Globus pallidus (tissue), 1 donor: ENCODE measurements at regions not wholly inside any gene's neighbourhood (a gene's known extent, or its start where the extent isn't known, plus 50 kb on each side); places are given as distances from the start of the nearest gene placed in this dataset.

Source experiments
- DNase-seq: peaks from one replicate; pipeline ENCODE4 v3.0.0-alpha.2; 2015; ENCODE audit warnings: low spot score

DNA sequence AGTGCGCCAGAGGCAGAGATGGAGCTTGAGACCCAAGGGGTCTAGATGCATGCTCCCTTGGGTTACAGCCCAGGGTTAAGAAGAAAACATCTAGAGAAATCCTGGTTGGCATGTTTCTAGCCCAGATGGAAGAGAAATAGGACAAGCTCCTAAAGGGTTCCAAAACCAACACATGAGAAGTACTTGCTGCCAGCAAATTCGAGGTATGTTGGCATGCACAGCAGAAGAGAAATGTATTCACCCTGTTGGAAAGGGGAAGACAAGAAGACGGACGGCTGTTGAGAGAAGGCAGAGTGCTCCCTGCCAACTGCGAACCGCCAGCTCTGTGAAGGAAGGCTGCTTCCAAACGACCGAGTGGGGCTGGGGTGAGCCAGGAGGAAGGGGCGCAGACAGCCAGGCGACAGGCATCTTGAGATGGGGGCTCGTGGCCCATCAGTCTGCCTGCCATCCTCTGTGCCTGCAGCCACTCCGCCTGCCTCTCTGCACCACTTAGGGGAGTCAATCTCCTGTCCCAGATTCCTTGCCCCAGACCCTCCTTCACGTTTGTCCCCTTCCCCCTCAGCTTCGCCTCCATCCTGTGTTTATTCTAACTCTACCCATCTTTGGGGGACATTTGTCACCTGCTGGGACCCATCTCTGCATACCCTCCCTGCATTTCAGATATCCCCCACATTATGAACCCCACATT, 249.2 kb downstream of the CDC5L start:
- DNase-seq, result no peak

- no peak for DNase-seq
Observed at GRCh38 chr6:44641344-44642031, 254.0 kb downstream of the CDC5L start.

DNA sequence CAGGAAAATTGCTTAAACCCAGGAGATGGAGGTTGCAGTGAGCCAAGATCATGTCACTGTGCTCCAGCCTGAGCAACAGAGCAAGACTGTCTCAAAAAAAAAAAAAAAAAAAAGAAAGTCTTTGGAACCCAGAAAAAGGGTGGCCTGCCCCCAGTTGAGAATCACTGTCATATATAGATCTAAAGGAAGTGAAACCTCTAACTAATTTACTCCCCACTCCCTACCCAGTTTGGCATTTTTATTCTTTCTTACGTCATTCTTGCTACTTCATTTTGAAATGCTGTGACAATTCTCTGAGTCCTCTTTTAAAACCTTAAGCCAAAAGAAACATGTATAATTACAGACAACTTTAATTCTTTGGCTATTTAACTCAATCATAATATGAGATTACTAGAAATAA, 254.8 kb downstream of the CDC5L start:
- DNase-seq, result no peak

DNA sequence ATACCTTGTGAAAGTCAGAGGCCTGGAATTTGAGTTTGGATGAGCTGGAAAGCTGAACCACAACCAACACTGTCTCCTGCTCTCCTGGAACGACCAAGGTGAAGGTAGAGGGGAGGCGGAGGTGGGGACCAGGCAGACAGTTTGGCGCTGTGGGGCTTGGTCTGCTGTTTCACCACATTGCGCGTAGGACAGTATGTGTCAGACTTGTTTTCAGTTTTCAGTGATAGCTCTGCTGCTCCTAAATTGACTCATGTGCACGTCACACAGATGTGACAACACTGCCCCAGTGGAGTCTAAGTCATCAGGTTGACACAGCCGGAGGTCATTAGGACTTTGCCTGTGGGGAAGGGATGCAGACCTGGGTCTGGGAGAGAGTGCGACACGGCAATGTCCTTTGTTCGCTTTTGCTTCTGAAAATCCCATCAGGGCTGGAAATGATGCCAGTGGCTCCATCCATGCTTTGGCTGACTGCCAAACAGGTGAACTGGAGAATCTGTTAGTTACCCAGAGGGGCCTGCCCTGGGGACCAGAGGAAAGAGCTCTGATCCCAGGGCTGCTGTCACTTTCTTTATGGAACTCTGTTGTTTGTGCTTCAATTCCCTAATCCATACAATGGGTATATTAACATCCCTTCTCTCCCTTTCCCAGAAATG, 255.5 kb downstream of the CDC5L start:
- no peak for DNase-seq

GRCh38 chr6:44645276-44645675, 257.8 kb downstream of the CDC5L start:
- no peak for DNase-seq

DNA sequence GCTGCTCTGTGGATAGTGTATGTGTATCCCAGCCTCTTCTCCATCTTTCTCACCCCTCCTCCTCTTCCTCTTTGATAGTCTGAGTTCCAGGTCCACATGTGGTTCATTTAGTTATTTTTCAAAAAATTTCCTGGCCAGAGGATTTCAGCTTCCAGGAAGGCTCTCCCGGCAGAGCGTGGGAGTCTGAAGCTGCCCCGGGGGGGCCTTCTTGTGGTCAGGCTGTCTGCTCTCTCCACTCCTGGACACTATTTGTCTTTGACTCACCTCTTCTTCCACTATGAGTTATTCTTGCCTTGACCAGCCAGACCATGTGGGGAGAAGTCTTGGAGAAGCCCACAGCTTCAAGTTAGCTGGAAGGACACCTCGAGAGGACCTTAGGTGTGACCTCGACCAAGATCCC, 258.8 kb downstream of the CDC5L start:
- no peak for DNase-seq

GRCh38 chr6:44649365-44650025, 262.0 kb downstream of the CDC5L start:
- no peak for DNase-seq

- DNase-seq, result no peak
Observed at GRCh38 chr6:44650495-44650894, 263.0 kb downstream of the CDC5L start.

DNA sequence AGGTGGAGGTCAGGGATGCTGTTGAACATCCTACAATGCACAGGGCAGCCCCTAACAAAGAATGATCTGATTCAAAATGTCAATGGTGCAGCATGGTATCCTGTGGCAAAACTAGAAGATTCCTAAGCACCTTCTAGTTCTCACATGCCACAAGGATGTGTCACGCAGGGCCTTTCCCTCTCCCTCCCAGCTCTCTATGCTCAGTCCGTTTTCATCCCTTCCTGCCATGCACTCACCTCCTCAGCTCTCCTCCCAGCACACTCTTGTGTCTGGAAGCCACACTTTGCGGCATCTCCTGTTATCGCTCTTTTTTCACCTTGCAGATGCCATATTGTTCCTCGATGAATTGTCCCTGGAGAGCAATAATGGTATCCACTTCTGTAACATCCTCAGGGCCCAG, 263.4 kb downstream of the CDC5L start:
- no peak for DNase-seq

- no peak for DNase-seq
Observed at GRCh38 chr6:44651604-44652003, 264.1 kb downstream of the CDC5L start.

DNA sequence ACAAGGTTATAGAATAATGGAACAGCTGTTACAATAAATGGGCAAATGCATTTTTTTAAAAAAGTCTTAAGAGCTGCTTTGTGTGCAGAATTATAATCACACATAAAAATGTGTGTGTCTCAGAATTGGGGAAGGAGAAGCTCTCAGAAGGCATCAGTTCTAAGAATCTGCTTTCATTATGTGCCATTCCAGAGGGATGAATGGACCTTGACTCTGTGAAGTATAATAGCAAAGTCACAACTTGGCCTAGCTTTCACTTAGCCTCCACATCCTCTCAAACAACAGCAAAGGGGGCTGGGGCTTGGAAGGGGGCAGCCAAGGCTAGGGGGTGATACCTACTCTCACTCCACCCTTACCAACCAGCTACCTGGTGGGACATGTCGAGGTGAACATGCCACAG, 265.0 kb downstream of the CDC5L start:
- no peak for DNase-seq

- no peak for DNase-seq
Observed at GRCh38 chr6:44653091-44653490, 265.6 kb downstream of the CDC5L start.

DNA sequence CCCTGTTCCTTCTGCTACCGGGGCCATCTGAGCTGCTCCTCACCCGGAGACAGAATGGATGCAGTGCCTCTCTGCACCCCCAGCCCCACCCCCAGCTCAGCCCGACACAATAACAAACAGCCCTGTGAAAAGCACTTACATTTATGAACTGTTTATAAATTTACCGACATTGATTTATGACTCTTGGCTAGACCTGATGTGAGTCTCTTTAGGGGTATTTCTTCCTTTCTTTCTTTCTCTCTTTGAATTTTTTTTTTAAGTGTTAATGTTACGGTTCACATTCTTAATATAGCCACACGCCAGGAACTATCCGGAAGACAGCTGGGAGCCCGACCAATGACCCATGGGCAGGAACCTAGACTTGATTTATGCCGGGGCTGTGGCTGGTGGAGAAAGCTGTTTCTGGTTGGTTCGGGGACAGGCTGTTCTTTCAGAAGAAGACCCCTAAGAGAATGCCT, 266.3 kb downstream of the CDC5L start:
- no peak for DNase-seq

GRCh38 chr6:44655412-44656342, 268.2 kb downstream of the CDC5L start:
- DNase-seq, result peak; percentile 35

DNA sequence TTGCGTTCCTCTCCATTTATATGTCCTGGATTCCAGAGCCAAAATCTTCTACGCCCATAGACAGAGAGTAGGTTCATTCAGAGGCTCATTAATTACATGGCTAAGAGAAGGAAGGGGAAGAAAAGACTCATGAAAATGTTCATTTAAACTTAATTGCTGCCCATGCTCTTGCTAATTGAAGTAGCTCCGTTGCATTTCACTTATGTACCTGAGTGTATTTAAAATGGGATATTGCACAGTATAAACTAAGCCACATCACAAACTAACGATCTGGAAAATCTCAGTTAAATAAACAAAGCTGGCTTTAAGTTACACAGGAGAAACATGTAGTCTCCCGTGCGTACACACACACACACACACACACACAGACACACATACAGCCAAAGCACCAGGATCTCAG, 269.2 kb downstream of the CDC5L start:
- no peak for DNase-seq

DNA sequence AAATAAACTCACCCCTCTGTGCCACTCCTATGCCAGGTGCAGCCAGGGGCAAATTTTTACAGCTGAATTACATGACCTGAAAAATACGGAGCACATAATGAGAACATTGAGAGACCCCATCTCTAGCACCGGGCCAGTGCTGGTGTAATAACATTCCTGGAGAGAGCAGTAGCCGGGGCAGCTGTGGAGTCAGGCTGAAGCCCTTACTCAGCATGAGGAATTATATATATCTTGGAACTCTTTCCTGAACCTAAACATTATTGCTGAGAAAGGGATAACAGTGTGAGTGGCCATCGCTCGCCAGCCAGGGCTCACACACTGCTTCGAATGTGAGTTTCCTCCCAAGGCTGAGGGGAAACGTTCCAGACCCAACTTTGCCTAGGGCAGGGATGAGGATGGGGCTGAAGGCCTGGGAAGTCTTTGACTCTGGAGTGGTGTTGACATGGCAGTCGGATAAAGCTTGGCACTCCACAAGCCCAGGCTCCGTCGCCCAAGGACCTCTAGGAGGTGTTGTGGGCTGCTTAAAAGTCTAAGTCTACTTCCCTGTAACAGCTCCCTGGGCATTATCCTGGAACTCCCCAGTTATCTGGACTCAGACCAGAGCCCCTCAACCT, 269.8 kb downstream of the CDC5L start:
- no peak for DNase-seq

GRCh38 chr6:44658571-44658970, 271.1 kb downstream of the CDC5L start:
- no peak for DNase-seq

DNA sequence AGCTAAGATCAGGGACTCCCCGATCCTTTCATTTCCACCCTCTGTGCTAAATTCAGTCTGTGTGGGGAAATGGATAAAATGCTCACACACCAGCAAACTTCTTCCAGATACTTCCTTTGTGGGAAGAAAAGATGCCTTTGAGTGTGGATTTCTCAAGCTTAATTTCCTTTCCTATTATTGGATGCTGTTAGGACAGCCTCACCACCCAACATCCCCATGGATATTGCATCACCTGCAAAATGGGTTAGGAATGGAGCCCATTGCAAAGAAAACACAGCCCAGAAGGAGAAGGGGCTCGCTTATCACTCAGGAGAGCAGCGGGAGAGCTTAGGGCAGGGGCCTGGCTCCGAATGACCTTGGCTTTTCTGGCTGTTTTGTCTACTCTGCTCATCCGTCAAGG, 272.2 kb downstream of the CDC5L start:
- no peak for DNase-seq

GRCh38 chr6:44660561-44661220, 273.2 kb downstream of the CDC5L start:
- DNase-seq, result no peak

DNA sequence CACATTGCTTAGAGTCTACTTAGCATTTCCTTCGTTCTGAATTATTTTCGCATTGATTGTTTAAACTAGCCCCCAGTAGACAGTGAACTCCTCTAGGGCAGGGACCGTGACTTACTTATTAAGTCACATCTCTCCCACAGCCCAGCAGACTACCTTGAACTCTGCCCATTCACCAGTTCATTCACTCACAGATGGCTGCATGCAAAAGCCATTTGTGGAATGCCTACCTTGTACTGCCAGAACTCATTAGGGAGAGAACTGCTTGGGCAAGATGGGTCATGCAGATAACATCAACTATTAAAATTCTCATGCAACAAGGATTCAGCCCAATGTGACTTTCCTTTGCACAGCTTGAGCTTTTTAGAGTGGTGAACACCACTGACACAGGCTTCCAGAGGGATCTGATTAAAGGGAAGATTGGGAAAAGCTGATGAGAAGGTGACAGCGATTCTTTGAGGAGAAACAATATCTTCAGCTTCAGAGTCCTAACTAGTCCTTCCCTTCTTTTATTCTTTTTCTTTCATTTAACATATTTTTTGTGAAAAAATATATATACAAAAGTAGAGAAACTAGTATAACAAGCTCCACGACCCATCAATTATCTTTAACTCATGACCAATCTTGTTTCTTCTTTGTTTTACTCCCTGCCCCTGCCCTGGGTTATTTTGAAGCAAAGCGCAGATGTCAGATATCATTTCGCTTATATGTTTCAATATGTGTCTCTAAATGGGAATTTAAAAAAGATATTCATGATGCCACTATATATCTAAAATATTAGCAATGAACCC, 273.9 kb downstream of the CDC5L start:
- DNase-seq, result no peak
